ENCODE measurements at regions not wholly inside any gene's neighbourhood (a gene's known extent, or its start where the extent isn't known, plus 50 kb on each side); places are given as distances from the start of the nearest gene placed in this dataset.

GRCh38 chr20:59441306-59441705 lies 140.9 kb downstream of the EDN3 start:
- no peak for DNase-seq (ENCODE audit: low spot score in 2 of 2, unreplicated experiment in 2 of 2)
- Mint-ChIP-seq H3K27ac (no peak overlapping the region), H3K36me3 (no peaks in the 10 kb centered on the region), H3K9me3 (no peaks in the 10 kb centered on the region), H3K4me3 (no peak overlapping the region), H3K27me3 (ENCODE audit: low read depth) (peaks cover 43% of the 10 kb centered on the region), H3K4me1 (peaks cover 29% of the 10 kb centered on the region)
- no peak for TF ChIP-seq CTCF (IDR thresholded peaks at IDR 0.05; ENCODE audit: unreplicated experiment)

GRCh38 chr20:59441860-59442810 lies 141.7 kb downstream of the EDN3 start:
- Mint-ChIP-seq H3K36me3 (no peaks in the 10 kb centered on the region), H3K4me1 (peaks cover 29% of the 10 kb centered on the region), H3K9me3 (no peaks in the 10 kb centered on the region), H3K4me3 (no peak overlapping the region), H3K27me3 (ENCODE audit: low read depth) (peaks cover 47% of the 10 kb centered on the region), H3K27ac (peak overlapping the region; percentile 54)
- no peak for DNase-seq (ENCODE audit: low spot score in 2 of 2, unreplicated experiment in 2 of 2)
- TF ChIP-seq CTCF (IDR thresholded peaks at IDR 0.05; ENCODE audit: unreplicated experiment) = no peak

GRCh38 chr20:59443550-59443949 lies 143.1 kb downstream of the EDN3 start:
- H3K36me3 Mint-ChIP-seq = no peaks in the 10 kb centered on the region
- no peak overlapping the region for H3K27ac Mint-ChIP-seq
- no peak for TF ChIP-seq CTCF (IDR thresholded peaks at IDR 0.05; ENCODE audit: unreplicated experiment)
- peaks cover 59% of the 10 kb centered on the region for H3K27me3 Mint-ChIP-seq (ENCODE audit: low read depth)
- no peak for DNase-seq (ENCODE audit: low spot score in 2 of 2, unreplicated experiment in 2 of 2)
- H3K9me3 Mint-ChIP-seq = no peaks in the 10 kb centered on the region
- peaks cover 16% of the 10 kb centered on the region for H3K4me1 Mint-ChIP-seq
- no peak overlapping the region for H3K4me3 Mint-ChIP-seq

- H3K4me3 Mint-ChIP-seq = no peak overlapping the region
- no peak for DNase-seq (ENCODE audit: low spot score in 2 of 2, unreplicated experiment in 2 of 2)
- no peak for TF ChIP-seq CTCF (IDR thresholded peaks at IDR 0.05; ENCODE audit: unreplicated experiment)
- no peaks in the 10 kb centered on the region for H3K36me3 Mint-ChIP-seq
- peaks cover 79% of the 10 kb centered on the region for H3K27me3 Mint-ChIP-seq (ENCODE audit: low read depth)
- H3K9me3 Mint-ChIP-seq = no peaks in the 10 kb centered on the region
- no peak overlapping the region for H3K27ac Mint-ChIP-seq
- H3K4me1 Mint-ChIP-seq = peaks cover 15% of the 10 kb centered on the region
Observed at GRCh38 chr20:59446376-59446775, 146.0 kb downstream of the EDN3 start.

DNA sequence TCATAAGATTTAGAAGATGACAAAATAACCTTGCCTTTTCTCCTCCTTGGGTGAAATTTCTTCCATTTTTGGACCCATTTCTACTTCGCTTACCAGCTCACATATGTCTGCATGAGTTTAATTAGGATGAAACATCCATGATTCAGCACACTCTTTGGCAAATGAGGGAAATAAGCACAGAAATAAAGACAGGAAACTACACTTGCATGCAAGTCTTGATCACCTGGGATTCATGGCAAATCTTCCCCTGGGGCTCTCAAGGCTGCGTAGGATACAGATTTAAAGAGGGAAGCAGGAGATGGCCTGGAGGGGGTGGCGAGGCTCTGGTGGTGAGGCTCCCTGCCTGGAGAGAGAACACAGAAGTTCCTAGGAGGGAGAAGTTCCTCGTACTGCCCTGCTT lies 147.8 kb downstream of the EDN3 start:
- Mint-ChIP-seq H3K27me3 (ENCODE audit: low read depth) (peaks cover 79% of the 10 kb centered on the region), H3K9me3 (no peaks in the 10 kb centered on the region), H3K4me3 (no peak overlapping the region), H3K36me3 (no peaks in the 10 kb centered on the region), H3K4me1 (peaks cover 3% of the 10 kb centered on the region), H3K27ac (no peak overlapping the region)
- no peak for TF ChIP-seq CTCF (IDR thresholded peaks at IDR 0.05; ENCODE audit: unreplicated experiment)
- no peak for DNase-seq (ENCODE audit: low spot score in 2 of 2, unreplicated experiment in 2 of 2)

Measured in mesothelial cell of epicardium (in vitro differentiated cells).